ENCODE measurements at regions not wholly inside any gene's neighbourhood (a gene's known extent, or its start where the extent isn't known, plus 50 kb on each side); places are given as distances from the start of the nearest gene placed in this dataset.
"Not testable (repeated sequence)": the region's sequence is repeated elsewhere in the genome, so short reads cannot be mapped to it uniquely, and the experiment has no call there.

DNA sequence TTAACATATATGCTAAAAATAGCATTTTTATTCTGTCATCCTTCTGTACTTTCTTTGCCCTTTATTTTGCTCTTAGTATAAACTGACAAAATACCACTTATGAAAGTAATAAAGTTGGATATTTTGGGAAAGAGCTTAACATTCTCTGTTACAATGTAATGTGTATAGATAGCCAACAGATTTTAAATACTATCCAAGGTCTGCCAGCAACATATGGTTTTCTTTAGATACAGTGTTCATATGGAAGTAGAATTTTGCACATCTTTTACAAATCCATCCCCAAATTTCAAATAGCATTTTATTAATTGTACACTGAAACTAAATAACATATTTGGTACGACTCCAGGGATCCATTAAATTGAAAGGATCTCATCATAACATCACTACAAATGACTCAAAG, 268.6 kb upstream of the PCDH18 start:
- TF ChIP-seq, protein P1, sequence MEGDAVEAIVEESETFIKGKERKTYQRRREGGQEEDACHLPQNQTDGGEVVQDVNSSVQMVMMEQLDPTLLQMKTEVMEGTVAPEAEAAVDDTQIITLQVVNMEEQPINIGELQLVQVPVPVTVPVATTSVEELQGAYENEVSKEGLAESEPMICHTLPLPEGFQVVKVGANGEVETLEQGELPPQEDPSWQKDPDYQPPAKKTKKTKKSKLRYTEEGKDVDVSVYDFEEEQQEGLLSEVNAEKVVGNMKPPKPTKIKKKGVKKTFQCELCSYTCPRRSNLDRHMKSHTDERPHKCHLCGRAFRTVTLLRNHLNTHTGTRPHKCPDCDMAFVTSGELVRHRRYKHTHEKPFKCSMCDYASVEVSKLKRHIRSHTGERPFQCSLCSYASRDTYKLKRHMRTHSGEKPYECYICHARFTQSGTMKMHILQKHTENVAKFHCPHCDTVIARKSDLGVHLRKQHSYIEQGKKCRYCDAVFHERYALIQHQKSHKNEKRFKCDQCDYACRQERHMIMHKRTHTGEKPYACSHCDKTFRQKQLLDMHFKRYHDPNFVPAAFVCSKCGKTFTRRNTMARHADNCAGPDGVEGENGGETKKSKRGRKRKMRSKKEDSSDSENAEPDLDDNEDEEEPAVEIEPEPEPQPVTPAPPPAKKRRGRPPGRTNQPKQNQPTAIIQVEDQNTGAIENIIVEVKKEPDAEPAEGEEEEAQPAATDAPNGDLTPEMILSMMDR (conservative IDR thresholded peaks at IDR 0.05; ENCODE audit: low read depth), result no peak
- ChIA-PET POLR2A (ENCODE audit: low non-redundant PET) (no interaction called here), CTCF (no interaction called here)
- no peak for DNase-seq (ENCODE audit: low spot score)
- no peak overlapping the region for H3K27ac ChIP-seq

DNA sequence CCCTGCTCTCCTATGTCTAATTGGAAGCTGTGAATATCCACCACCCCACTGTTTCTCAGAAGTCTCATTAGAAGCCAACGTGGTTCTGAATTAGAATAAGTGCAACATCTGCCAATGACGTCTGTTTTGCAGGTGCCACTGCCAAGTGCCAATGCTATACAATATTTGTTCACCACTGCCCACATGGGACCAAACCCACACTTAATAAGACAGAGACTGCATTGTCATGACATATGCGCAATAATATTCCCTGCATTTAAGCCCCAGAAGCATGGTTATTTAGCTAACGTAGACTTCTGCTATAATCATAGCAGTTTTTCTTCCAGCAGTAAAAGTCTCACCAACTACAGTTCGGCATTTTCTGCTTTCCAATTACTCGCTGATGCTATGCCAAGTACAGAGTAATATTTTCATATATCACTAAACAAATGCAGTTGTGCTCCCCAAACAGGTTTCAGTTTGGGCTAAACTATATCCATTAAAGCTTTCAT, 262.5 kb upstream of the PCDH18 start:
- no peak overlapping the region for H3K27ac ChIP-seq
- TF ChIP-seq, protein P1 (conservative IDR thresholded peaks at IDR 0.05; ENCODE audit: low read depth), result no peak
- POLR2A ChIA-PET (ENCODE audit: low non-redundant PET), result no interaction called here
- CTCF ChIA-PET, result interaction anchor here (0.7 kb wide), 1 partner anchor 397 kb away, joined by 3 read pairs; no protein-coding TSS in a partner anchor
- no peak for DNase-seq (ENCODE audit: low spot score)

DNA sequence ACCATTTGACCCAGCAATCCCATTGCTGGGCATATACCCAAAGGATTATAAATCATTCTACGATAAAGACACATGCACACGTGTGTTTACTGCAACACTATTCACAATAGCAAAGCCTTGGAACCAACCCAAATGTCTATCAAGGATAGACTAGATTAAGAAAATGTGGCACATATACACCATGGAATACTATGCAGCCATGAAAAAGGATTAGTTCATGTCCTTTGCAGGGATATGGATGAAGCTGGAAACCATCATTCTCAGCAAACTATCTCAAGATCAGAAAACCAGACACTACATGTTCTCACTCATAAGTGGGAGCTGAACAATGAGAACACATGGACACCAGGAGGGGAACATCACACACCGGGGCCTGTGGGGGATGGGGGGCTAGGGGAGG, 257.0 kb upstream of the PCDH18 start:
- H3K27ac ChIP-seq; DNase-seq (ENCODE audit: low spot score); CTCF ChIA-PET; POLR2A ChIA-PET (ENCODE audit: low non-redundant PET): not testable (repeated sequence)

DNA sequence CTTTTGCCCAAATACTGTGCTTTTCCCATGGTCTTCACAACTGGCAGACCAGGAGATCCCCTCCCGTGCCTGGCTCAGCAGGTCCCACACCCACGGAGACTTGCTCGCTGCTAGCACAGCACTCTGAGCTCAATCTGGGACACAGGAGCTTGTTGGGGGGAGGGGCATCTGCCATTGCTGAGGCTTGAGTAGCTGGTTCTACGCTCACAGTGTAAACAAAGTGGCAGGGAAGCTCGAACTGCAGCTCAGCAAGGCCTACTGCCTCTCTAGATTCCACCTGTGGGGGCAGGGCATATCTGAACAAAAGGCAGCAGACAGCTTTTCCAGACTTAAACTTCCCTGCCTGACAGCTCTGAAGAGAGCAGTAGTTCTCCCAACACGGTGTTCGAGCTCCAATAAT, 251.6 kb upstream of the PCDH18 start:
- CTCF ChIA-PET, result interaction anchor here (0.6 to 0.7 kb wide), 2 partner anchors 13 to 136 kb away, joined by 4 read pairs; no protein-coding TSS in a partner anchor
- H3K27ac ChIP-seq; POLR2A ChIA-PET (ENCODE audit: low non-redundant PET); DNase-seq (ENCODE audit: low spot score): not testable (repeated sequence)

DNA sequence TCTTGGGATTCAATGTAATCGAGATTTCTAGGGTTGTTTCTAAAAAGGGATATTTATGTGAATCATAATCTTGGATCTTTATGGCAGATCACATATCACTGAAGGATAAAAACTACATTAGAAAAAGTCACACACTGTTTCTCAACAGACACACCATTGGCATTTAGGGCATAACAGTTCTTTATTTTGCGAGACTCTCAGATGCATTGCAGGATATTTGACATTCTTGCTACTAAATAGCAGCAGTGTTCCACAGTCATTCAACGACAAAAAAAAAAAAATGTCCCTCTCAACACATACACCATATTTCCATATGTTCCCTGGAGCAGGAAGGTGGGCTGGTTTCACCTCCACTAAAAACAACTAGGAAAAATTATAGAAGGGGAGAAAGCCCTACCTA, 243.4 kb upstream of the PCDH18 start:
- TF ChIP-seq, protein P1 (conservative IDR thresholded peaks at IDR 0.05; ENCODE audit: low read depth), result no peak
- DNase-seq (ENCODE audit: low spot score), result no peak
- CTCF ChIA-PET, result no interaction called here
- H3K27ac ChIP-seq, result no peak overlapping the region
- POLR2A ChIA-PET (ENCODE audit: low non-redundant PET), result no interaction called here

DNA sequence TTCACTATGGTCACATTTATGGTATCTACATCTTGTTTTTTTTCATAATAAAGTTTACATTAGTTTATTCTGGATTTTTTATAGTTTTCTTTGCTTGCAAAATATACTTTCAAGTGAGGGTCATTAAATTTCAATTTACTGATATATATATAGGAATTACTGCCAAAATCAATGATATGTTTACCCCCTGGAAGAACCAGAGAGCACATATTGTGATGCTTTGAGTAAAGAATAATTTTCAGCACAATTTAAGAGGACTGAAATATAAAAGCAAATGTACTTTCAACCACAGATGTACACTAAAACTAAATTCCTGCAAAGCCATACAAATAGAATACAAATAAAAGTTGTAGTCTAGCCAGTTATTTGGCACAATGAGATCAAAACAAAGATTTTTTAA, 242.2 kb upstream of the PCDH18 start:
- ChIA-PET CTCF (no interaction called here), POLR2A (ENCODE audit: low non-redundant PET) (no interaction called here)
- no peak for DNase-seq (ENCODE audit: low spot score)
- no peak overlapping the region for H3K27ac ChIP-seq
- TF ChIP-seq, protein P1 (conservative IDR thresholded peaks at IDR 0.05; ENCODE audit: low read depth), result no peak

DNA sequence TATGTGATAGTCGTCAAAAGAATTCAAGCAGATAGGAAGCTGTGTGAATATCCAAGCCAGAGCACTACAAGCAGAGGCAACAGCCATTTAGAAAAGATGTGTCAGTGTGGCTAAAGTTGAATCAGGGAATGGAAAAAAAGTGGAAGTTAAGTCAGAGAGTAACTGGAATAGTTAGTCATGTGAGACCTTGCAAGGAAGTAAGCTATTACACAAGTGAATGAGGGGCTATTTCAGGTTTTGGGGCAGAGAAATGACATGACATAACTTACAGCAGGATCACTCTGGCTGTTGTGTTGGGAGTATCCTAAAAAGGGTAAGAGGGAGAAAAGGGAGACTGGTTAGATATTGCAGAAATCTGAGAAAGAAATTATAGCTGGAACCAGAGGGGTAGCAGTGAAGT, 236.6 kb upstream of the PCDH18 start:
- DNase-seq (ENCODE audit: low spot score), result no peak
- POLR2A ChIA-PET (ENCODE audit: low non-redundant PET), result no interaction called here
- H3K27ac ChIP-seq, result no peak overlapping the region
- CTCF ChIA-PET, result interaction anchor here (0.5 kb wide), 1 partner anchor 1291 kb away, joined by 4 read pairs; no protein-coding TSS in a partner anchor
- TF ChIP-seq, protein P1 (conservative IDR thresholded peaks at IDR 0.05; ENCODE audit: low read depth), result no peak

DNA sequence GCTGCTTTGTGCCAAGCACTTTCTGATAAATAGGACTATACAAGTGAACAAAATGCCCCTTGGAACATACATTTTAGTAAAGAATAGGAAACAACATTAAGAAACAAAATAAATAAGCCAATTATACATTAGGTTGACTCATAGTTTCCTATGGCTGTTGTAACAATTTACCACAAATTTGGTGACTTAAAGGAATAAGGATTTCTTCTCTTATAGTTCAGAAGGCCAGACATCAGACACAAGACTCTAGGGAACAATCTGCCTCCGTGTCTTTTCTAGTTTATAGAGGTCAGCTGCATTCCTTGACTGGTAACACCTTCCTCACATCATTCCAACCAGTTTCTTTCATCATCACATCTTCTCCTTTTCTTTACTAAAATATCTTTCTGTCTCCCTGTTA, 235.9 kb upstream of the PCDH18 start:
- TF ChIP-seq, protein P1 (conservative IDR thresholded peaks at IDR 0.05; ENCODE audit: low read depth), result no peak
- ChIA-PET POLR2A (ENCODE audit: low non-redundant PET) (no interaction called here), CTCF (no interaction called here)
- DNase-seq (ENCODE audit: low spot score), result no peak
- no peak overlapping the region for H3K27ac ChIP-seq
